Activated T-helper 9 cell treated with anti-CD3 and anti-CD28 coated beads, Interleukin-2, amount 50 U/mL, for 16 hours (primary cell): ENCODE measurements at regions not wholly inside any gene's neighbourhood (a gene's known extent, or its start where the extent isn't known, plus 50 kb on each side); places are given as distances from the start of the nearest gene placed in this dataset.

Source experiments
- DNase-seq: peaks from one replicate; pipeline ENCODE4 v3.0.0-alpha.2; 2020; ENCODE audit warnings: low read depth

- DNase-seq: no peak
These were observed 118.9 kb downstream of the TOMM20 start for GRCh38 chr1:235009561-235010306.

- no peak for DNase-seq
These were observed 119.6 kb downstream of the TOMM20 start for GRCh38 chr1:235009074-235009473.

- no peak for DNase-seq
These were observed 120.4 kb downstream of the TOMM20 start for GRCh38 chr1:235008239-235008638.

GRCh38 chr1:235006816-235007215, 121.8 kb downstream of the TOMM20 start:
- no peak for DNase-seq

- DNase-seq: no peak
These were observed 122.4 kb downstream of the TOMM20 start for GRCh38 chr1:235006132-235006721.

- DNase-seq: no peak
These were observed 123.7 kb downstream of the TOMM20 start for GRCh38 chr1:235004840-235005391.

GRCh38 chr1:235004276-235004675, 124.4 kb downstream of the TOMM20 start:
- DNase-seq: no peak

- no peak for DNase-seq
These were observed 125.8 kb downstream of the TOMM20 start for GRCh38 chr1:235002706-235003300.

- no peak for DNase-seq
These were observed 129.1 kb downstream of the TOMM20 start for GRCh38 chr1:234999513-234999940.

GRCh38 chr1:234997896-234998741, 130.5 kb downstream of the TOMM20 start:
- no peak for DNase-seq

- no peak for DNase-seq
These were observed 131.3 kb downstream of the TOMM20 start for GRCh38 chr1:234997201-234997895.

GRCh38 chr1:234996245-234996757, 132.3 kb downstream of the TOMM20 start:
- DNase-seq: no peak

GRCh38 chr1:234994436-234995295, 134.0 kb downstream of the TOMM20 start:
- no peak for DNase-seq

GRCh38 chr1:234992065-234992464, 136.6 kb downstream of the TOMM20 start:
- no peak for DNase-seq

GRCh38 chr1:234990874-234991801, 137.5 kb downstream of the TOMM20 start:
- no peak for DNase-seq

- DNase-seq: no peak
These were observed 138.3 kb downstream of the TOMM20 start for GRCh38 chr1:234990328-234990675.

- DNase-seq: no peak
These were observed 138.9 kb downstream of the TOMM20 start for GRCh38 chr1:234989479-234990327.

GRCh38 chr1:234989019-234989418, 139.6 kb downstream of the TOMM20 start:
- no peak for DNase-seq
